ENCODE measurements at regions not wholly inside any gene's neighbourhood (a gene's known extent, or its start where the extent isn't known, plus 50 kb on each side); places are given as distances from the start of the nearest gene placed in this dataset.

DNA sequence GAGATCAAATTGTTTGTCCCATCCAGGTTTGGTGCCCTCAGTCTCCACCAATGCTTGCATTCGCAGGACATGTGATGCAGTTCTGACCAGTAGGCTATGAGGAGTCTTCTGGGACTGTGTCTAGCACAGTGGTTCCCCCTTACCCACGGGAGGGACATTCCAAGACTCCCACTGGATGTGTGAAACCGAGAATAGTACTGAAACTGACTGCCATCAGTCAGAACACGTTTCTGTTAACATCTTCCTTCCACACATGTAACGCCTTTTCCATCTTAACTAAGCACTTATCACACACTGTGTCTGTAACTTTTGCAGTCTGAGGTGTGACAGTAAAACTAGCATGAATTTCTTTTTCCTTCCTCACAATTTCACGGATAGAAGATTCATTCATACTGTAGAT is 74.7 kb downstream of the PTTG1 start:
- WGBS (ENCODE audit: insufficient coverage, low coverage, missing lambda C conversion rate), result 0% methylated on average over 6 of the region's 6 CpGs
- Histone ChIP-seq H3K9ac (ENCODE audit: insufficient read depth in 1 of 2, low read depth in 2 of 2, low read length in 2 of 2) (no peak overlapping the region), H4K20me1 (replicated peaks; ENCODE audit: control insufficient read depth, insufficient read depth, low read length) (no peaks in the 10 kb centered on the region; the same call in 1 of the 2 replicates), H3K4me1 (replicated peaks in 1 of 2; ENCODE audit: control insufficient read depth in 2 of 2, insufficient read depth in 2 of 2, low read length in 2 of 2) (no peaks in the 10 kb centered on the region), H3K27ac (ENCODE audit: extremely low read depth, low read depth, low read length) (no peak overlapping the region), H3K79me2 (ENCODE audit: control insufficient read depth, insufficient read depth, low read length) (no peaks in the 10 kb centered on the region), H3K27me3 (ENCODE audit: control insufficient read depth in 2 of 2, insufficient read depth in 2 of 2, low read length in 2 of 2) (no peaks in the 10 kb centered on the region), H3K9me3 (replicated peaks; ENCODE audit: control insufficient read depth, insufficient read depth, low read depth, low read length) (no peaks in the 10 kb centered on the region), H3K4me3 (no peak overlapping the region), H3K36me3 (ENCODE audit: control insufficient read depth, insufficient read depth, low read length) (no peaks in the 10 kb centered on the region), H3K9me1 (ENCODE audit: control insufficient read depth, insufficient read depth, low read length) (no peaks in the 10 kb centered on the region), H3K4me2 (ENCODE audit: insufficient read depth, low read length) (no peak overlapping the region), H2AFZ (ENCODE audit: low read depth, low read length) (no peak overlapping the region)
- ChIA-PET POLR2A (no interaction called here), CTCF (ENCODE audit: low intra/inter-chr PET ratio) (no interaction called here)
- ATAC-seq (no peak), FAIRE-seq (no peak), DNase-seq (ENCODE audit: extremely low read depth in 1 of 4, low spot score in 3 of 4) (no peak)
- BruUV-seq (replicated peaks), result no TSS peak
- TF ChIP-seq, protein P1, sequence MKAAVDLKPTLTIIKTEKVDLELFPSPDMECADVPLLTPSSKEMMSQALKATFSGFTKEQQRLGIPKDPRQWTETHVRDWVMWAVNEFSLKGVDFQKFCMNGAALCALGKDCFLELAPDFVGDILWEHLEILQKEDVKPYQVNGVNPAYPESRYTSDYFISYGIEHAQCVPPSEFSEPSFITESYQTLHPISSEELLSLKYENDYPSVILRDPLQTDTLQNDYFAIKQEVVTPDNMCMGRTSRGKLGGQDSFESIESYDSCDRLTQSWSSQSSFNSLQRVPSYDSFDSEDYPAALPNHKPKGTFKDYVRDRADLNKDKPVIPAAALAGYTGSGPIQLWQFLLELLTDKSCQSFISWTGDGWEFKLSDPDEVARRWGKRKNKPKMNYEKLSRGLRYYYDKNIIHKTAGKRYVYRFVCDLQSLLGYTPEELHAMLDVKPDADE (conservative IDR thresholded peaks at IDR 0.05; ENCODE audit: control insufficient read depth, low read depth, low read length), result no peak
- TF ChIP-seq JUND (IDR thresholded peaks at IDR 0.05; ENCODE audit: borderline replicate concordance, low read depth, low read length), result no peak
- no peak for TF ChIP-seq JUND (tag; IDR thresholded peaks at IDR 0.05; ENCODE audit: borderline replicate concordance, low read depth, low read length)
- no peak for TF ChIP-seq STAT5B (CRISPR knock-in tag; IDR thresholded peaks at IDR 0.05)
- no peak for TF ChIP-seq SIX5 (IDR thresholded peaks at IDR 0.05; ENCODE audit: borderline replicate concordance in 1 of 2, insufficient read depth in 1 of 2, low read depth in 1 of 2, low read length in 2 of 2)
- no peak for TF ChIP-seq ESRRB (CRISPR knock-in tag; IDR thresholded peaks at IDR 0.05; ENCODE audit: borderline replicate concordance)
- TF ChIP-seq ZNF253 (CRISPR knock-in tag; conservative IDR thresholded peaks at IDR 0.05), result no peak
- in situ Hi-C loops (cut with MboI) (no loop called here), intact Hi-C loops (cut with micrococcal nuclease) (no loop called here)
